ENCODE measurements at regions not wholly inside any gene's neighbourhood (a gene's known extent, or its start where the extent isn't known, plus 50 kb on each side); places are given as distances from the start of the nearest gene placed in this dataset.
"Not testable (repeated sequence)": the region's sequence is repeated elsewhere in the genome, so short reads cannot be mapped to it uniquely, and the experiment has no call there.

- DNase-seq (ENCODE audit: low read depth in 2 of 2): no peak
Measured at GRCh38 chr6:14552891-14553290, 435.3 kb downstream of the CD83 start.

GRCh38 chr6:14553515-14553914, 435.9 kb downstream of the CD83 start:
- DNase-seq (ENCODE audit: low read depth in 2 of 2): no peak

GRCh38 chr6:14555804-14556203, 438.2 kb downstream of the CD83 start:
- DNase-seq (ENCODE audit: low read depth in 2 of 2): no peak

- no peak for DNase-seq (ENCODE audit: low read depth in 2 of 2)
Measured at GRCh38 chr6:14559746-14560536, 442.4 kb downstream of the CD83 start.

GRCh38 chr6:14561563-14561962, 444.0 kb downstream of the CD83 start:
- not testable (repeated sequence) for DNase-seq (ENCODE audit: low read depth in 2 of 2)

GRCh38 chr6:14567842-14568241, 450.3 kb downstream of the CD83 start:
- DNase-seq (ENCODE audit: low read depth in 2 of 2): no peak

- no peak for DNase-seq (ENCODE audit: low read depth in 2 of 2)
Measured at GRCh38 chr6:14569394-14569793, 451.8 kb downstream of the CD83 start.

- not testable (repeated sequence) for DNase-seq (ENCODE audit: low read depth in 2 of 2)
Measured at GRCh38 chr6:14569874-14570273, 452.3 kb downstream of the CD83 start.

GRCh38 chr6:14571001-14571400, 453.4 kb downstream of the CD83 start:
- no peak for DNase-seq (ENCODE audit: low read depth in 2 of 2)

- no peak for DNase-seq (ENCODE audit: low read depth in 2 of 2)
Measured at GRCh38 chr6:14571746-14572145, 454.2 kb downstream of the CD83 start.

GRCh38 chr6:14573267-14573666, 455.7 kb downstream of the CD83 start:
- no peak for DNase-seq (ENCODE audit: low read depth in 2 of 2)

GRCh38 chr6:14573703-14574290, 456.2 kb downstream of the CD83 start:
- DNase-seq (ENCODE audit: low read depth in 2 of 2): no peak

- no peak for DNase-seq (ENCODE audit: low read depth in 2 of 2)
Measured at GRCh38 chr6:14575961-14576360, 458.4 kb downstream of the CD83 start.

GRCh38 chr6:14578994-14579393, 461.4 kb downstream of the CD83 start:
- no peak for DNase-seq (ENCODE audit: low read depth in 2 of 2)

GRCh38 chr6:14582749-14583148, 465.2 kb downstream of the CD83 start:
- no peak for DNase-seq (ENCODE audit: low read depth in 2 of 2)

GRCh38 chr6:14583826-14584225, 466.3 kb downstream of the CD83 start:
- no peak for DNase-seq (ENCODE audit: low read depth in 2 of 2)

- DNase-seq (ENCODE audit: low read depth in 2 of 2): no peak
Measured at GRCh38 chr6:14584450-14584849, 466.9 kb downstream of the CD83 start.

GRCh38 chr6:14585689-14586088, 468.1 kb downstream of the CD83 start:
- DNase-seq (ENCODE audit: low read depth in 2 of 2): no peak

GRCh38 chr6:14589175-14589574, 471.6 kb downstream of the CD83 start:
- DNase-seq (ENCODE audit: low read depth in 2 of 2): no peak

GRCh38 chr6:14590586-14590985, 473.0 kb downstream of the CD83 start:
- DNase-seq (ENCODE audit: low read depth in 2 of 2): no peak

GRCh38 chr6:14591998-14592397, 474.4 kb downstream of the CD83 start:
- no peak for DNase-seq (ENCODE audit: low read depth in 2 of 2)

GRCh38 chr6:14593286-14593685, 475.7 kb downstream of the CD83 start:
- DNase-seq (ENCODE audit: low read depth in 2 of 2): no peak

- no peak for DNase-seq (ENCODE audit: low read depth in 2 of 2)
Measured at GRCh38 chr6:14595751-14596150, 478.2 kb downstream of the CD83 start.

GRCh38 chr6:14596410-14596809, 478.8 kb downstream of the CD83 start:
- peak in 1 of 2 donors; percentile 6 for DNase-seq (ENCODE audit: low read depth in 2 of 2)
